GM23338 (cell line): ENCODE measurements at regions not wholly inside any gene's neighbourhood (a gene's known extent, or its start where the extent isn't known, plus 50 kb on each side); places are given as distances from the start of the nearest gene placed in this dataset.

Source experiments
- ATAC-seq: fragments of 200-7000 bp; cut with Tn5 transposase; 3 replicates; pipeline ENCODE4 v1.9.1; 2020
- DNase-seq: peaks from one replicate; pipeline ENCODE4 v3.0.0-alpha.2; 2015; ENCODE audit warnings: low spot score
- H2AFZ ChIP-seq: fragments of 200-600 bp; sonication (generic); 2 replicates; pipeline ENCODE4 v1.8.0; 2016; ENCODE audit warnings: antibody characterized with exemption, mild to moderate bottlenecking, moderate library complexity
- H3F3A ChIP-seq: fragments of 200-600 bp; sonication (generic); replicated peaks from 2 replicates; pipeline ENCODE4 v1.8.0; 2017; ENCODE audit warnings: antibody characterized with exemption, mixed run types, low read depth
- H3K27ac ChIP-seq: fragments of 200-600 bp; sonication (generic); 2 replicates; pipeline ENCODE4 v1.6.1; 2016; ENCODE audit warnings: low read depth
- H3K27me3 ChIP-seq: fragments of 200-600 bp; sonication (generic); 2 replicates; pipeline ENCODE4 v1.8.0; 2016; ENCODE audit warnings: mild to moderate bottlenecking, mixed run types, moderate library complexity; ENCODE audit not compliant: insufficient read depth
- H3K36me3 ChIP-seq: fragments of 200-600 bp; sonication (generic); 2 replicates; pipeline ENCODE4 v1.8.0; 2016; ENCODE audit warnings: mild to moderate bottlenecking; ENCODE audit not compliant: insufficient read depth
- H3K4me1 ChIP-seq: fragments of 200-600 bp; sonication (generic); 2 replicates; pipeline ENCODE4 v1.8.0; 2016; ENCODE audit warnings: mild to moderate bottlenecking, moderate library complexity; ENCODE audit not compliant: insufficient read depth
- H3K4me2 ChIP-seq: fragments of 200-600 bp; sonication (generic); 2 replicates; pipeline ENCODE4 v1.7.1; 2017; ENCODE audit warnings: mixed run types
- H3K4me3 ChIP-seq: fragments of 200-600 bp; sonication (generic); 2 replicates; pipeline ENCODE4 v1.6.1; 2016; ENCODE audit warnings: mixed run types
- H3K79me2 ChIP-seq: fragments of 200-600 bp; sonication (generic); replicated peaks from 2 replicates; pipeline ENCODE4 v1.8.0; 2017; ENCODE audit warnings: mild to moderate bottlenecking; ENCODE audit not compliant: insufficient read depth
- H3K9me2 ChIP-seq: fragments of 200-600 bp; sonication (generic); 2 replicates; pipeline ENCODE4 v1.8.0; 2017; ENCODE audit not compliant: insufficient read depth
- H4K20me1 ChIP-seq: fragments of 200-600 bp; sonication (generic); replicated peaks from 2 replicates; pipeline ENCODE4 v1.8.0; 2017; ENCODE audit warnings: mild to moderate bottlenecking; ENCODE audit not compliant: insufficient read depth
- H3K27ac Mint-ChIP-seq: 2 replicates; pipeline ENCODE4 v1.8.0; 2020; ENCODE audit warnings: inconsistent platforms, mild to moderate bottlenecking, moderate library complexity, mixed read lengths
- H3K27me3 Mint-ChIP-seq: 3 replicates; pipeline ENCODE4 v1.8.0; 2022; ENCODE audit warnings: low read depth, mild to moderate bottlenecking, moderate library complexity, mixed read lengths, inconsistent platforms; ENCODE audit not compliant: insufficient read depth, poor library complexity
- H3K36me3 Mint-ChIP-seq: 3 replicates; pipeline ENCODE4 v1.8.0; 2021; ENCODE audit warnings: low read depth, mild to moderate bottlenecking, inconsistent platforms, moderate library complexity, mixed read lengths
- H3K4me1 Mint-ChIP-seq: 3 replicates; pipeline ENCODE4 v1.8.0; 2020; ENCODE audit warnings: mild to moderate bottlenecking, inconsistent platforms, mixed read lengths
- H3K4me3 Mint-ChIP-seq: 3 replicates; pipeline ENCODE4 v1.8.0; 2021; ENCODE audit warnings: moderate library complexity, mild to moderate bottlenecking, inconsistent platforms, mixed read lengths
- H3K9me3 Mint-ChIP-seq: 3 replicates; pipeline ENCODE4 v1.8.0; 2020; ENCODE audit warnings: moderate library complexity, mild to moderate bottlenecking, inconsistent platforms, mixed read lengths
- CREB1 ChIP-seq: fragments of 250-450 bp; sonication (Bioruptor Pico); IDR thresholded peaks from 2 replicates; pipeline ENCODE4 v1.5.0; 2020; ENCODE audit warnings: low read depth, mild to moderate bottlenecking, moderate library complexity
- EZH2 ChIP-seq: fragments of 200-600 bp; sonication (generic); IDR thresholded peaks from one replicate; pipeline ENCODE4 v1.8.0; 2017; ENCODE audit warnings: antibody characterized with exemption, mild to moderate bottlenecking, low read depth; ENCODE audit not compliant: unreplicated experiment
- EZH2phosphoT487 ChIP-seq: fragments of 200-600 bp; sonication (generic); IDR thresholded peaks from one replicate; pipeline ENCODE4 v1.8.1; 2018; ENCODE audit warnings: antibody characterized with exemption; ENCODE audit not compliant: unreplicated experiment
- JUNB ChIP-seq: IDR thresholded peaks from one replicate; pipeline ENCODE4 v1.6.1; 2016; ENCODE audit warnings: antibody characterized with exemption; ENCODE audit not compliant: unreplicated experiment
- NANOG ChIP-seq: IDR thresholded peaks from 2 replicates; pipeline ENCODE4 v1.6.1; 2016; ENCODE audit warnings: antibody characterized with exemption, borderline replicate concordance
- POLR2AphosphoS5 ChIP-seq: IDR thresholded peaks from 2 replicates; pipeline ENCODE4 v1.6.1; 2016; ENCODE audit warnings: antibody characterized with exemption, low read depth
- STAT1 ChIP-seq: IDR thresholded peaks from one replicate; pipeline ENCODE4 v1.6.1; 2016; ENCODE audit warnings: antibody characterized with exemption; ENCODE audit not compliant: unreplicated experiment
- ZNF114 ChIP-seq: fragments of 250-450 bp; sonication (Bioruptor Pico); IDR thresholded peaks from 2 replicates; pipeline ENCODE4 v1.5.0; 2020; ENCODE audit warnings: mild to moderate bottlenecking, moderate library complexity
- ZNF331 ChIP-seq: fragments of 250-450 bp; sonication (Bioruptor Pico); IDR thresholded peaks from 2 replicates; pipeline ENCODE4 v1.5.0; 2020; ENCODE audit warnings: low read depth, mild to moderate bottlenecking, moderate library complexity
- TF ChIP-seq, protein P1 (sequence below), 2 experiments: fragments of 200-600 bp in 1 of 2; sonication (generic) in 1 of 2; conservative IDR thresholded peaks; 2 replicates each; pipeline versions ENCODE4 v1.5.1 to v1.6.1; 2016 to 2017; ENCODE audit warnings: antibody characterized with exemption in 2 of 2, low read depth in 2 of 2, mild to moderate bottlenecking in 2 of 2, moderate library complexity in 1 of 2
- TF ChIP-seq, protein P2 (sequence below): IDR thresholded peaks from 2 replicates; pipeline ENCODE4 v1.6.1; 2016; ENCODE audit warnings: antibody characterized with exemption
- TF ChIP-seq, protein P3 (sequence below): IDR thresholded peaks from one replicate; pipeline ENCODE4 v1.6.1; 2018; ENCODE audit warnings: antibody characterized with exemption; ENCODE audit not compliant: unreplicated experiment
- TF ChIP-seq, protein P4 (sequence below): fragments of 250-450 bp; sonication (Bioruptor Pico); IDR thresholded peaks from 2 replicates; pipeline ENCODE4 v1.5.0; 2020; ENCODE audit warnings: mild to moderate bottlenecking, moderate library complexity

DNA sequence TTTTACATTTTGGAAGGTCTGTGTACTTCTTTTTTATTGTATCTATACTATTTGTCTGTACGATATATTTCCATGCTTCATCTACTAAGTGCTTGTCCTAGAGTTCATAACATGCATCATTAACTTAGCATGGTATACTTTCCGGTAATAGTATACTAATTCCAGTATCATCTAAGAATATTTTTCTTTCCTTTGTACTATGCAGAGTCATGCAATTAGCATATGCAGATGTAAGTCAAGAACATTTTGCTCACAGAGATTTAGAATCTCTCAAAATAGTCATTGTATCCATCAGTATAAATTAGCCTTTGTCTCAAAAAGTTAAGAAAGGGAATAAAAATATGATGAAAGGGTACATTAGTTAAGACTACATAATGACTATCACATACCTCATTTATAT lies 770.4 kb upstream of the GRAMD2B start:
- H3K4me1 ChIP-seq = no peaks in the 10 kb centered on the region
- H3K36me3 ChIP-seq = no peaks in the 10 kb centered on the region
- H3K4me1 Mint-ChIP-seq = peaks cover 7% of the 10 kb centered on the region; the same call in 2 of the 3 replicates
- no peaks in the 10 kb centered on the region for H3K27me3 ChIP-seq
- H4K20me1 ChIP-seq = no peaks in the 10 kb centered on the region
- no peaks in the 10 kb centered on the region for H3K36me3 Mint-ChIP-seq
- no peak for ATAC-seq
- no peak overlapping the region for H3K4me3 ChIP-seq
- TF ChIP-seq, protein P1, sequence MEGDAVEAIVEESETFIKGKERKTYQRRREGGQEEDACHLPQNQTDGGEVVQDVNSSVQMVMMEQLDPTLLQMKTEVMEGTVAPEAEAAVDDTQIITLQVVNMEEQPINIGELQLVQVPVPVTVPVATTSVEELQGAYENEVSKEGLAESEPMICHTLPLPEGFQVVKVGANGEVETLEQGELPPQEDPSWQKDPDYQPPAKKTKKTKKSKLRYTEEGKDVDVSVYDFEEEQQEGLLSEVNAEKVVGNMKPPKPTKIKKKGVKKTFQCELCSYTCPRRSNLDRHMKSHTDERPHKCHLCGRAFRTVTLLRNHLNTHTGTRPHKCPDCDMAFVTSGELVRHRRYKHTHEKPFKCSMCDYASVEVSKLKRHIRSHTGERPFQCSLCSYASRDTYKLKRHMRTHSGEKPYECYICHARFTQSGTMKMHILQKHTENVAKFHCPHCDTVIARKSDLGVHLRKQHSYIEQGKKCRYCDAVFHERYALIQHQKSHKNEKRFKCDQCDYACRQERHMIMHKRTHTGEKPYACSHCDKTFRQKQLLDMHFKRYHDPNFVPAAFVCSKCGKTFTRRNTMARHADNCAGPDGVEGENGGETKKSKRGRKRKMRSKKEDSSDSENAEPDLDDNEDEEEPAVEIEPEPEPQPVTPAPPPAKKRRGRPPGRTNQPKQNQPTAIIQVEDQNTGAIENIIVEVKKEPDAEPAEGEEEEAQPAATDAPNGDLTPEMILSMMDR (conservative IDR thresholded peaks at IDR 0.05; ENCODE audit: low read depth in 2 of 2) = no peak
- TF ChIP-seq EZH2 (no peak), CREB1 (CRISPR knock-in tag) (no peak), EZH2phosphoT487 (no peak), STAT1 (no peak), ZNF114 (no peak), POLR2AphosphoS5 (no peak), NANOG (no peak), JUNB (no peak), ZNF331 (CRISPR knock-in tag) (no peak)
- TF ChIP-seq, protein P2, sequence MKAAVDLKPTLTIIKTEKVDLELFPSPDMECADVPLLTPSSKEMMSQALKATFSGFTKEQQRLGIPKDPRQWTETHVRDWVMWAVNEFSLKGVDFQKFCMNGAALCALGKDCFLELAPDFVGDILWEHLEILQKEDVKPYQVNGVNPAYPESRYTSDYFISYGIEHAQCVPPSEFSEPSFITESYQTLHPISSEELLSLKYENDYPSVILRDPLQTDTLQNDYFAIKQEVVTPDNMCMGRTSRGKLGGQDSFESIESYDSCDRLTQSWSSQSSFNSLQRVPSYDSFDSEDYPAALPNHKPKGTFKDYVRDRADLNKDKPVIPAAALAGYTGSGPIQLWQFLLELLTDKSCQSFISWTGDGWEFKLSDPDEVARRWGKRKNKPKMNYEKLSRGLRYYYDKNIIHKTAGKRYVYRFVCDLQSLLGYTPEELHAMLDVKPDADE = no peak
- TF ChIP-seq, protein P3, sequence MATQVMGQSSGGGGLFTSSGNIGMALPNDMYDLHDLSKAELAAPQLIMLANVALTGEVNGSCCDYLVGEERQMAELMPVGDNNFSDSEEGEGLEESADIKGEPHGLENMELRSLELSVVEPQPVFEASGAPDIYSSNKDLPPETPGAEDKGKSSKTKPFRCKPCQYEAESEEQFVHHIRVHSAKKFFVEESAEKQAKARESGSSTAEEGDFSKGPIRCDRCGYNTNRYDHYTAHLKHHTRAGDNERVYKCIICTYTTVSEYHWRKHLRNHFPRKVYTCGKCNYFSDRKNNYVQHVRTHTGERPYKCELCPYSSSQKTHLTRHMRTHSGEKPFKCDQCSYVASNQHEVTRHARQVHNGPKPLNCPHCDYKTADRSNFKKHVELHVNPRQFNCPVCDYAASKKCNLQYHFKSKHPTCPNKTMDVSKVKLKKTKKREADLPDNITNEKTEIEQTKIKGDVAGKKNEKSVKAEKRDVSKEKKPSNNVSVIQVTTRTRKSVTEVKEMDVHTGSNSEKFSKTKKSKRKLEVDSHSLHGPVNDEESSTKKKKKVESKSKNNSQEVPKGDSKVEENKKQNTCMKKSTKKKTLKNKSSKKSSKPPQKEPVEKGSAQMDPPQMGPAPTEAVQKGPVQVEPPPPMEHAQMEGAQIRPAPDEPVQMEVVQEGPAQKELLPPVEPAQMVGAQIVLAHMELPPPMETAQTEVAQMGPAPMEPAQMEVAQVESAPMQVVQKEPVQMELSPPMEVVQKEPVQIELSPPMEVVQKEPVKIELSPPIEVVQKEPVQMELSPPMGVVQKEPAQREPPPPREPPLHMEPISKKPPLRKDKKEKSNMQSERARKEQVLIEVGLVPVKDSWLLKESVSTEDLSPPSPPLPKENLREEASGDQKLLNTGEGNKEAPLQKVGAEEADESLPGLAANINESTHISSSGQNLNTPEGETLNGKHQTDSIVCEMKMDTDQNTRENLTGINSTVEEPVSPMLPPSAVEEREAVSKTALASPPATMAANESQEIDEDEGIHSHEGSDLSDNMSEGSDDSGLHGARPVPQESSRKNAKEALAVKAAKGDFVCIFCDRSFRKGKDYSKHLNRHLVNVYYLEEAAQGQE = no peak
- TF ChIP-seq, protein P4, sequence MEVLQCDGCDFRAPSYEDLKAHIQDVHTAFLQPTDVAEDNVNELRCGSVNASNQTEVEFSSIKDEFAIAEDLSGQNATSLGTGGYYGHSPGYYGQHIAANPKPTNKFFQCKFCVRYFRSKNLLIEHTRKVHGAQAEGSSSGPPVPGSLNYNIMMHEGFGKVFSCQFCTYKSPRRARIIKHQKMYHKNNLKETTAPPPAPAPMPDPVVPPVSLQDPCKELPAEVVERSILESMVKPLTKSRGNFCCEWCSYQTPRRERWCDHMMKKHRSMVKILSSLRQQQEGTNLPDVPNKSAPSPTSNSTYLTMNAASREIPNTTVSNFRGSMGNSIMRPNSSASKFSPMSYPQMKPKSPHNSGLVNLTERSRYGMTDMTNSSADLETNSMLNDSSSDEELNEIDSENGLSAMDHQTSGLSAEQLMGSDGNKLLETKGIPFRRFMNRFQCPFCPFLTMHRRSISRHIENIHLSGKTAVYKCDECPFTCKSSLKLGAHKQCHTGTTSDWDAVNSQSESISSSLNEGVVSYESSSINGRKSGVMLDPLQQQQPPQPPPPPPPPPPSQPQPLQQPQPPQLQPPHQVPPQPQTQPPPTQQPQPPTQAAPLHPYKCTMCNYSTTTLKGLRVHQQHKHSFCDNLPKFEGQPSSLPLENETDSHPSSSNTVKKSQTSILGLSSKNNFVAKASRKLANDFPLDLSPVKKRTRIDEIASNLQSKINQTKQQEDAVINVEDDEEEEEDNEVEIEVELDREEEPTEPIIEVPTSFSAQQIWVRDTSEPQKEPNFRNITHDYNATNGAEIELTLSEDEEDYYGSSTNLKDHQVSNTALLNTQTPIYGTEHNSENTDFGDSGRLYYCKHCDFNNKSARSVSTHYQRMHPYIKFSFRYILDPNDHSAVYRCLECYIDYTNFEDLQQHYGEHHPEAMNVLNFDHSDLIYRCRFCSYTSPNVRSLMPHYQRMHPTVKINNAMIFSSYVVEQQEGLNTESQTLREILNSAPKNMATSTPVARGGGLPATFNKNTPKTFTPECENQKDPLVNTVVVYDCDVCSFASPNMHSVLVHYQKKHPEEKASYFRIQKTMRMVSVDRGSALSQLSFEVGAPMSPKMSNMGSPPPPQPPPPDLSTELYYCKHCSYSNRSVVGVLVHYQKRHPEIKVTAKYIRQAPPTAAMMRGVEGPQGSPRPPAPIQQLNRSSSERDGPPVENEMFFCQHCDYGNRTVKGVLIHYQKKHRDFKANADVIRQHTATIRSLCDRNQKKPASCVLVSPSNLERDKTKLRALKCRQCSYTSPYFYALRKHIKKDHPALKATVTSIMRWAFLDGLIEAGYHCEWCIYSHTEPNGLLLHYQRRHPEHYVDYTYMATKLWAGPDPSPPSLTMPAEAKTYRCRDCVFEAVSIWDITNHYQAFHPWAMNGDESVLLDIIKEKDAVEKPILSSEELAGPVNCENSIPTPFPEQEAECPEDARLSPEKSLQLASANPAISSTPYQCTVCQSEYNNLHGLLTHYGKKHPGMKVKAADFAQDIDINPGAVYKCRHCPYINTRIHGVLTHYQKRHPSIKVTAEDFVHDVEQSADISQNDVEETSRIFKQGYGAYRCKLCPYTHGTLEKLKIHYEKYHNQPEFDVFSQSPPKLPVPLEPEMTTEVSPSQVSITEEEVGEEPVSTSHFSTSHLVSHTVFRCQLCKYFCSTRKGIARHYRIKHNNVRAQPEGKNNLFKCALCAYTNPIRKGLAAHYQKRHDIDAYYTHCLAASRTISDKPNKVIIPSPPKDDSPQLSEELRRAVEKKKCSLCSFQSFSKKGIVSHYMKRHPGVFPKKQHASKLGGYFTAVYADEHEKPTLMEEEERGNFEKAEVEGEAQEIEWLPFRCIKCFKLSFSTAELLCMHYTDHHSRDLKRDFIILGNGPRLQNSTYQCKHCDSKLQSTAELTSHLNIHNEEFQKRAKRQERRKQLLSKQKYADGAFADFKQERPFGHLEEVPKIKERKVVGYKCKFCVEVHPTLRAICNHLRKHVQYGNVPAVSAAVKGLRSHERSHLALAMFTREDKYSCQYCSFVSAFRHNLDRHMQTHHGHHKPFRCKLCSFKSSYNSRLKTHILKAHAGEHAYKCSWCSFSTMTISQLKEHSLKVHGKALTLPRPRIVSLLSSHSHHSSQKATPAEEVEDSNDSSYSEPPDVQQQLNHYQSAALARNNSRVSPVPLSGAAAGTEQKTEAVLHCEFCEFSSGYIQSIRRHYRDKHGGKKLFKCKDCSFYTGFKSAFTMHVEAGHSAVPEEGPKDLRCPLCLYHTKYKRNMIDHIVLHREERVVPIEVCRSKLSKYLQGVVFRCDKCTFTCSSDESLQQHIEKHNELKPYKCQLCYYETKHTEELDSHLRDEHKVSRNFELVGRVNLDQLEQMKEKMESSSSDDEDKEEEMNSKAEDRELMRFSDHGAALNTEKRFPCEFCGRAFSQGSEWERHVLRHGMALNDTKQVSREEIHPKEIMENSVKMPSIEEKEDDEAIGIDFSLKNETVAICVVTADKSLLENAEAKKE (CRISPR knock-in tag) = no peak
- H3K9me2 ChIP-seq = no peaks in the 10 kb centered on the region
- H3K79me2 ChIP-seq = no peaks in the 10 kb centered on the region
- no peak overlapping the region for H3K27ac Mint-ChIP-seq
- H3K9me3 Mint-ChIP-seq = no peaks in the 10 kb centered on the region; the same call in 2 of the 3 replicates
- H2AFZ ChIP-seq = no peak overlapping the region
- no peaks in the 10 kb centered on the region for H3F3A ChIP-seq
- no peak overlapping the region for H3K4me2 ChIP-seq
- H3K4me3 Mint-ChIP-seq = no peak overlapping the region
- no peaks in the 10 kb centered on the region for H3K27me3 Mint-ChIP-seq
- no peak for DNase-seq
- H3K27ac ChIP-seq = no peak overlapping the region
